Loucy (cell line): ENCODE measurements at regions not wholly inside any gene's neighbourhood (a gene's known extent, or its start where the extent isn't known, plus 50 kb on each side); places are given as distances from the start of the nearest gene placed in this dataset.

ENCODE experiments used
- H2AFZ ChIP-seq: fragments of 200-600 bp; sonication (generic); 2 replicates; pipeline ENCODE4 v1.6.0; 2016; ENCODE audit warnings: antibody characterized with exemption, mild to moderate bottlenecking, low read length, moderate library complexity
- H3F3A ChIP-seq: fragments of 200-600 bp; 2 replicates; pipeline ENCODE4 v1.6.0; 2016; ENCODE audit warnings: antibody characterized with exemption, low read depth, mild to moderate bottlenecking
- H3K27me3 ChIP-seq: fragments of 200-600 bp; sonication (generic); 2 replicates; pipeline ENCODE4 v1.6.1; 2014; ENCODE audit warnings: low read length, mild to moderate bottlenecking; ENCODE audit not compliant: insufficient read depth, poor library complexity, severe bottlenecking
- H3K36me3 ChIP-seq: fragments of 200-600 bp; sonication (generic); 2 replicates; pipeline ENCODE4 v1.6.1; 2016; ENCODE audit warnings: low read length; ENCODE audit not compliant: insufficient read depth
- H3K4me1 ChIP-seq: fragments of 200-600 bp; sonication (generic); 2 replicates; pipeline ENCODE4 v1.5.1; 2014; ENCODE audit warnings: low read length, mild to moderate bottlenecking; ENCODE audit not compliant: insufficient read depth, poor library complexity, severe bottlenecking
- H3K4me2 ChIP-seq: fragments of 200-600 bp; sonication (generic); 2 replicates; pipeline ENCODE4 v1.6.0; 2014; ENCODE audit warnings: antibody characterized with exemption, low read length, low read depth, mild to moderate bottlenecking; ENCODE audit not compliant: poor library complexity, severe bottlenecking
- H3K4me3 ChIP-seq: fragments of 200-600 bp; sonication (generic); 2 replicates; pipeline ENCODE4 v1.5.1; 2014; ENCODE audit warnings: low read length, mild to moderate bottlenecking, mixed read lengths; ENCODE audit not compliant: poor library complexity, severe bottlenecking
- H3K79me2 ChIP-seq: fragments of 200-600 bp; sonication (generic); 2 replicates; pipeline ENCODE4 v1.6.1; 2014; ENCODE audit warnings: low read length; ENCODE audit not compliant: insufficient read depth
- H3K9ac ChIP-seq: fragments of 200-600 bp; sonication (generic); 2 replicates; pipeline ENCODE4 v1.6.0; 2014; ENCODE audit warnings: mild to moderate bottlenecking, low read depth, low read length, moderate library complexity; ENCODE audit not compliant: poor library complexity, severe bottlenecking
- H3K9me2 ChIP-seq: fragments of 200-600 bp; sonication (generic); replicated peaks from 2 replicates; pipeline ENCODE4 v1.6.1; 2016; ENCODE audit warnings: low read depth, low read length, mixed read lengths
- H3K9me3 ChIP-seq: fragments of 200-600 bp; sonication (generic); 2 replicates; pipeline ENCODE4 v1.6.1; 2014; ENCODE audit warnings: mild to moderate bottlenecking, antibody characterized with exemption, low read length, low read depth; ENCODE audit not compliant: insufficient read depth
- H4K20me1 ChIP-seq: fragments of 200-600 bp; sonication (generic); 2 replicates; pipeline ENCODE4 v1.6.0; 2014; ENCODE audit warnings: antibody characterized with exemption, low read length, mild to moderate bottlenecking; ENCODE audit not compliant: insufficient read depth, poor library complexity, severe bottlenecking
- CTCF ChIP-seq: fragments of 200-600 bp; sonication (generic); conservative IDR thresholded peaks from 2 replicates; pipeline ENCODE4 v1.5.1; 2014; ENCODE audit warnings: mild to moderate bottlenecking, antibody characterized with exemption, low read length
- EZH2phosphoT487 ChIP-seq: fragments of 200-600 bp; IDR thresholded peaks from 2 replicates; pipeline ENCODE4 v1.6.1; 2018; ENCODE audit warnings: antibody characterized with exemption, mild to moderate bottlenecking, moderate library complexity, borderline replicate concordance

GRCh38 chrX:25295466-25295865 is 279.7 kb upstream of the ARX start:
- Histone ChIP-seq H3K27me3 (no peaks in the 10 kb centered on the region), H3K4me1 (no peaks in the 10 kb centered on the region), H3F3A (no peaks in the 10 kb centered on the region), H3K9me3 (no peaks in the 10 kb centered on the region), H3K9ac (no peak overlapping the region), H3K36me3 (no peaks in the 10 kb centered on the region), H4K20me1 (no peaks in the 10 kb centered on the region), H3K79me2 (no peaks in the 10 kb centered on the region), H3K9me2 (no peaks in the 10 kb centered on the region), H3K4me2 (no peak overlapping the region), H2AFZ (no peak overlapping the region), H3K4me3 (no peak overlapping the region)
- TF ChIP-seq EZH2phosphoT487 (no peak), CTCF (no peak)

GRCh38 chrX:25290132-25290531 is 274.4 kb upstream of the ARX start:
- Histone ChIP-seq H3K4me1 (no peaks in the 10 kb centered on the region), H4K20me1 (no peaks in the 10 kb centered on the region), H3K9me3 (no peaks in the 10 kb centered on the region), H3K4me2 (no peak overlapping the region), H3K9ac (no peak overlapping the region), H3K4me3 (no peak overlapping the region), H3F3A (no peaks in the 10 kb centered on the region), H3K9me2 (no peaks in the 10 kb centered on the region), H3K27me3 (no peaks in the 10 kb centered on the region), H3K79me2 (no peaks in the 10 kb centered on the region), H3K36me3 (no peaks in the 10 kb centered on the region), H2AFZ (no peak overlapping the region)
- TF ChIP-seq CTCF (no peak), EZH2phosphoT487 (no peak)

- no peaks in the 10 kb centered on the region for H3K27me3 ChIP-seq
- no peak overlapping the region for H3K4me3 ChIP-seq
- H3F3A ChIP-seq = no peaks in the 10 kb centered on the region
- H4K20me1 ChIP-seq = no peaks in the 10 kb centered on the region
- H3K4me2 ChIP-seq = no peak overlapping the region
- H3K36me3 ChIP-seq = no peaks in the 10 kb centered on the region
- no peaks in the 10 kb centered on the region for H3K79me2 ChIP-seq
- TF ChIP-seq EZH2phosphoT487 (no peak), CTCF (no peak)
- H3K9me3 ChIP-seq = no peaks in the 10 kb centered on the region
- H3K4me1 ChIP-seq = no peaks in the 10 kb centered on the region
- no peak overlapping the region for H3K9ac ChIP-seq
- H2AFZ ChIP-seq = no peak overlapping the region
- H3K9me2 ChIP-seq = no peaks in the 10 kb centered on the region
These were observed 272.9 kb upstream of the ARX start for GRCh38 chrX:25288676-25289075.
